ENCODE measurements at regions not wholly inside any gene's neighbourhood (a gene's known extent, or its start where the extent isn't known, plus 50 kb on each side); places are given as distances from the start of the nearest gene placed in this dataset.
"Not testable (repeated sequence)": the region's sequence is repeated elsewhere in the genome, so short reads cannot be mapped to it uniquely, and the experiment has no call there.

GRCh38 chr5:37915097-37915736 lies 75.4 kb upstream of the GDNF start:
- H3K4me3 ChIP-seq (ENCODE audit: insufficient read depth, low read depth, low read length) = no peak overlapping the region
- Mint-ChIP-seq H3K27me3 (ENCODE audit: low read depth, unreplicated experiment) (peaks cover 17% of the 10 kb centered on the region), H3K36me3 (ENCODE audit: low read depth, unreplicated experiment) (no peaks in the 10 kb centered on the region), H3K4me3 (ENCODE audit: unreplicated experiment) (no peak overlapping the region), H3K4me1 (ENCODE audit: low read depth, unreplicated experiment) (no peaks in the 10 kb centered on the region), H3K9me3 (ENCODE audit: unreplicated experiment) (no peaks in the 10 kb centered on the region), H3K27ac (ENCODE audit: unreplicated experiment) (no peak overlapping the region)
- no peaks in the 10 kb centered on the region for H3K9me3 ChIP-seq (ENCODE audit: insufficient read depth, low read depth, low read length)
- no peaks in the 10 kb centered on the region for H3K4me1 ChIP-seq (ENCODE audit: insufficient read depth, low read length)
- no peaks in the 10 kb centered on the region for H4K20me1 ChIP-seq (ENCODE audit: insufficient read depth, low read length)
- no peak for TF ChIP-seq CTCF (IDR thresholded peaks at IDR 0.05; ENCODE audit: insufficient read depth, low read depth, low read length)
- no peak for TF ChIP-seq EZH2 (IDR thresholded peaks at IDR 0.05; ENCODE audit: insufficient read depth, low read length)
- H3K4me2 ChIP-seq (ENCODE audit: low read length) = no peak overlapping the region
- no peak overlapping the region for H3K27ac ChIP-seq (ENCODE audit: low read depth, low read length)
- H2AFZ ChIP-seq (ENCODE audit: low read depth, low read length) = no peak overlapping the region
- H3K27me3 ChIP-seq (ENCODE audit: insufficient read depth, low read length) = peaks cover 13% of the 10 kb centered on the region
- FAIRE-seq (no peak), DNase-seq (ENCODE audit: low read depth) (no peak)
- no peak overlapping the region for H3K9ac ChIP-seq (ENCODE audit: low read length)
- no peaks in the 10 kb centered on the region for H3K79me2 ChIP-seq (ENCODE audit: insufficient read depth, low read length)
- H3K36me3 ChIP-seq (ENCODE audit: insufficient read depth, low read length) = no peaks in the 10 kb centered on the region

- not testable (repeated sequence) for H3K4me2 ChIP-seq (ENCODE audit: low read length); H3K4me3 ChIP-seq (ENCODE audit: insufficient read depth, low read depth, low read length); H3K27ac Mint-ChIP-seq (ENCODE audit: unreplicated experiment); H3K9me3 Mint-ChIP-seq (ENCODE audit: unreplicated experiment); H3K36me3 Mint-ChIP-seq (ENCODE audit: low read depth, unreplicated experiment); H2AFZ ChIP-seq (ENCODE audit: low read depth, low read length); H3K9ac ChIP-seq (ENCODE audit: low read length); FAIRE-seq; H3K79me2 ChIP-seq (ENCODE audit: insufficient read depth, low read length); DNase-seq (ENCODE audit: low read depth); H3K4me3 Mint-ChIP-seq (ENCODE audit: unreplicated experiment); H3K36me3 ChIP-seq (ENCODE audit: insufficient read depth, low read length); H3K9me3 ChIP-seq (ENCODE audit: insufficient read depth, low read depth, low read length); H3K4me1 ChIP-seq (ENCODE audit: insufficient read depth, low read length); H3K27ac ChIP-seq (ENCODE audit: low read depth, low read length); H3K4me1 Mint-ChIP-seq (ENCODE audit: low read depth, unreplicated experiment); H4K20me1 ChIP-seq (ENCODE audit: insufficient read depth, low read length)
- peaks cover 19% of the 10 kb centered on the region for H3K27me3 Mint-ChIP-seq (ENCODE audit: low read depth, unreplicated experiment)
- H3K27me3 ChIP-seq (ENCODE audit: insufficient read depth, low read length) = peaks cover 13% of the 10 kb centered on the region
These were observed 69.9 kb upstream of the GDNF start for GRCh38 chr5:37909610-37910266.

GRCh38 chr5:37906416-37906815 lies 66.6 kb upstream of the GDNF start:
- TF ChIP-seq EZH2 (IDR thresholded peaks at IDR 0.05; ENCODE audit: insufficient read depth, low read length) (no peak), CTCF (IDR thresholded peaks at IDR 0.05; ENCODE audit: insufficient read depth, low read depth, low read length) (no peak)
- Histone ChIP-seq H2AFZ (ENCODE audit: low read depth, low read length) (no peak overlapping the region), H3K27me3 (ENCODE audit: insufficient read depth, low read length) (peaks cover 11% of the 10 kb centered on the region), H3K9ac (ENCODE audit: low read length) (no peak overlapping the region), H4K20me1 (ENCODE audit: insufficient read depth, low read length) (no peaks in the 10 kb centered on the region), H3K4me3 (ENCODE audit: insufficient read depth, low read depth, low read length) (no peak overlapping the region), H3K9me3 (ENCODE audit: insufficient read depth, low read depth, low read length) (no peaks in the 10 kb centered on the region), H3K4me2 (ENCODE audit: low read length) (no peak overlapping the region), H3K27ac (ENCODE audit: low read depth, low read length) (no peak overlapping the region), H3K4me1 (ENCODE audit: insufficient read depth, low read length) (no peaks in the 10 kb centered on the region), H3K36me3 (ENCODE audit: insufficient read depth, low read length) (no peaks in the 10 kb centered on the region), H3K79me2 (ENCODE audit: insufficient read depth, low read length) (no peaks in the 10 kb centered on the region)
- FAIRE-seq (no peak), DNase-seq (ENCODE audit: low read depth) (no peak)
- H3K27me3 Mint-ChIP-seq (ENCODE audit: low read depth, unreplicated experiment) = peaks cover 20% of the 10 kb centered on the region
- no peak overlapping the region for H3K27ac Mint-ChIP-seq (ENCODE audit: unreplicated experiment)
- peaks cover 9% of the 10 kb centered on the region for H3K9me3 Mint-ChIP-seq (ENCODE audit: unreplicated experiment)
- H3K4me3 Mint-ChIP-seq (ENCODE audit: unreplicated experiment) = no peak overlapping the region
- H3K36me3 Mint-ChIP-seq (ENCODE audit: low read depth, unreplicated experiment) = peaks cover 2% of the 10 kb centered on the region
- no peaks in the 10 kb centered on the region for H3K4me1 Mint-ChIP-seq (ENCODE audit: low read depth, unreplicated experiment)
